ENCODE measurements at regions not wholly inside any gene's neighbourhood (a gene's known extent, or its start where the extent isn't known, plus 50 kb on each side); places are given as distances from the start of the nearest gene placed in this dataset.

DNA sequence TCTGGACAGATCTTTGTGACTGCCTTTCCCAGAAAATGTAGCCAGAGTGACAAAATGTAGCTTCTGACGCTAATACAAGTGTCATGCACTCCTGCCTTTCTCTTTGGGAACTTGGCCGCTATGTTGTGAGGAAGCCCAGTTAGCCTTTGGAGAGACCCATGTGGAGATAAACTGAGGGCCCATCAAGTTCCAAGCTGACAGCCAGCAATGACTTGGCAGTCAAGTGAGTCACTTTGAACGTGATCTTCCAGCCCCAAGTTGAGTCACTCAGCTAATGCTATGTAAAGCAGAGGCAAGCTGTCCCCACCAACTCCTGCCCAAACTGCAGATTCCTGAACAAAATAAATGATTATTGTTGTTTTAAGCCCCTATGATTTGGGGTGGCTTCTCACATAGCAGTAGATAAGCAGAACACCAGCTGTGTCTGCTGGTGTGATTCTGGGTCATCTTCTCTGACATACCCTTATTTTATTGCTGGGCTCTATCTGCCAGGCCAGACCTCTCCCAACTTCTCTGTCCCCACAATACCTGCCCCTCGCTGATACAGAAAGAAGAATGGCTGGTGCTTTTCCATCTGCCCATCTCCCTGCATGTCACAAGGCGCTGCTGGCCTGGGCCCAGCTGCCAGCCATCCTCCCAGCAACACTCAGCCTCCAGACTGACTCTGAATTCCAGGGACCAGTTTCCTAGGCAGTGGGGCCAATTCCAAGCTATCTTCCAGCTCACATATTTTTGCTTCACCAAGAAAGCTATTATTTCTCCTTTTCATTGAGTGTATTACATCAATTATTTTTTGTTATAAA lies 274.8 kb downstream of the LRFN2 start:
- no peak for DNase-seq (ENCODE audit: low read depth, low spot score)

- peak; percentile 6 for DNase-seq (ENCODE audit: low read depth, low spot score)
Measured at GRCh38 chr6:40308533-40309306, 278.4 kb downstream of the LRFN2 start.

DNA sequence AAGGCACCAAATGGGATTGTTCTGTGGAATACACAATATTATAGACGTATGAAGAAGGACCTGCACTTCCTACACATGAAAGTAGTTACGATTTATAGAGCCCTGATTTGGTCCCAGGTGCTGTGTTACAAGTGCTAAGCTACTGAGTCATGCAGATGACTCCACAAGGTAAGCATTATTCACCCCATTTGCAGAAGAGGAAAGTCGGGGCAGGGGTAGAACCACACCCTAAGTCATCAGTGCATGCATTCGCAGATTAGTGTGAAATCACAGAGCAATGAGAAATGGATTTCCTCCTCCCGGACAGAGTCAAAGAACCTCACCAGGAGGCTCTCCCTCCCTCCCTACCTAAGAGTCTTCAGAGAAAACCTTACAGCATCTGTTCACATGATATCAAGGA lies 279.5 kb downstream of the LRFN2 start:
- DNase-seq (ENCODE audit: low read depth, low spot score) = no peak

GRCh38 chr6:40302856-40303454 lies 284.2 kb downstream of the LRFN2 start:
- no peak for DNase-seq (ENCODE audit: low read depth, low spot score)

DNA sequence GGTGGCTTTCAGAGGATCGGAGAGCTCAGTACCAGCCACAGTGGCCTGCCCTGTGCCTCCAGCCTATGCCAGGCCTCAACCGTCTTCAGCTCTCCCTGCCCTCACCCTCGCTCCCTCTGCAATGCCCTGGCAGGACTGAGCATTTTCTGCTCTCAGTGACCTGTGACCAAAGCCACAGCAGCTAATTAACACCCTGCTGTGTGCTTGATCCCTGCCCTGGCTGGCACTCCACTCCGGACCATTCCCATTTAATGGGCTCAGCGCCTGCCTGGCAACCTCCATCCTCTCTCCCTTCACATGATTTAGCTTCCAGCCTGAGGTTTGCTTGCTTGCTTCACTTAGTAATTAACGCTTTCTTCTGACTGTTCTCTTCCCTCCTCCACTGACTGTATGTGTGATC lies 287.5 kb downstream of the LRFN2 start:
- no peak for DNase-seq (ENCODE audit: low read depth, low spot score)

DNA sequence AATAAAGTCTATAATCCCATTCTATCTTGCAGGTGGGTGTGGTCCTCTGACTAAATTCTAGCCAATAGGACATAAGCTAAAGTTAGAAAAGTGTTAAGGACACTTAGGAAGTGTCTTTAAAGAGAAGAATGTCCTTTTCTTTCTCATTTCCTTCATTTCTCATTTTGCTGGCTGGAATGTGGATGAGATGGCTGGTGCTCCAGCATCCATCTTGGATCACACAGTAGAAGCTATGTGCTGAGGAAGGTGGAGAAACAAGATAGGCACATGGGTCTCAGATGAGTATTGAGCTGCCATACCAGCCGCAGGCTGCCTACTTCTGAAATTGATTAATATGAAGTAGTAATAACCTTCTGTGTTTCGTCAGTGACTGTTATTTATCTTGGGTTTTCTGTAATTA lies 289.0 kb downstream of the LRFN2 start:
- DNase-seq (ENCODE audit: low read depth, low spot score) = no peak

DNA sequence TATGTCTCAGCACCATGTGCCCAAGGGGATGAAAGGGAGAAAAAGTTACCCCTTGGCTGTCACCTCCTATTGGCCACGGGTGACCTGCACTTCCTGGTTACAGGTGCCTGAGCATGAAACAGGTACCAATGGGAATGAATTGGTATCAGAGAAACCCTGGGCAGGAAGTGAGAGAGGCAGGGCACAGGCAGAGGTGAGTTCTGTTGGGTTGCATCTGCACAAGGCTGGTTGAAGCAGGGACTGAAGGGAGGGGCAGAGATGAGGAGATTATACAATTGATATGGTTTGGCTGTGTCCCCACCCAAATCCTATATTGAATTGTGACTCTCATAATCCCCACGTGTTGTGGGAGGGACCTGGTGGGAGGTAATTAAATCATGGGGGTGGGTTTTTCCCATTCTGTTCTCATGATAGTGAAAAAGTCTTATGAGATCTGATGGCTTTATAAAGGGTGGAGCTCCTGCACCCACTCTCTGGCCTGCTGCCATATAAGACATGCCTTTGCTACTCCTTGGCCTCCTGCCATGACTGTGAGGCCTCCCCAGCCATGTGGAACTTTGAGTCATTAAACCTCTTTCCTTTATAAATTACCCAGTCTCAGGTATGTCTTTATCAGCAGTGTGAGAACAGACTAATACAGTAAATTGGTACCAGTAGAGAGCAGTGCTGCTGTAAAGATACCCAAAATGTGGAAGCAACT lies 291.8 kb downstream of the LRFN2 start:
- no peak for DNase-seq (ENCODE audit: low read depth, low spot score)

GRCh38 chr6:40293460-40294185 lies 293.5 kb downstream of the LRFN2 start:
- DNase-seq (ENCODE audit: low read depth, low spot score) = no peak

DNA sequence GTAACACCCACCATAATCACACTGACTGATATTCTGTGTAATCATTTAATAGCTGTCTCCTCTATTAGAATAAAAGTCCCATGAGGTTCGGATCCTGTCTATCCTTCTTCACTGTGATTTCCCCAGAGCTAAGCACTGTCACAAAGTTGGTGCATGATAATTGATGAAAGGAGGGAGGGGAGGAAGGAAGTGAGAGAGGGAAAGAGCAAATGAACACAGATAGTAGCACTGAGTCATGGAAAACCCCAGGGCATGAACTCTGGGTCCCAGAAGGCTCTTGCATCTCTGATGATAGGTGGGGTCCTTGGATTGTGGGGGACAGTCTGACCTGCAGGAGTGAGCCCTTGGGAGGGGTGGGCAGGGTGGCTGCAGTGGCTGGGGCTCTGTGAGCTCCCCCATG lies 294.1 kb downstream of the LRFN2 start:
- no peak for DNase-seq (ENCODE audit: low read depth, low spot score)

DNA sequence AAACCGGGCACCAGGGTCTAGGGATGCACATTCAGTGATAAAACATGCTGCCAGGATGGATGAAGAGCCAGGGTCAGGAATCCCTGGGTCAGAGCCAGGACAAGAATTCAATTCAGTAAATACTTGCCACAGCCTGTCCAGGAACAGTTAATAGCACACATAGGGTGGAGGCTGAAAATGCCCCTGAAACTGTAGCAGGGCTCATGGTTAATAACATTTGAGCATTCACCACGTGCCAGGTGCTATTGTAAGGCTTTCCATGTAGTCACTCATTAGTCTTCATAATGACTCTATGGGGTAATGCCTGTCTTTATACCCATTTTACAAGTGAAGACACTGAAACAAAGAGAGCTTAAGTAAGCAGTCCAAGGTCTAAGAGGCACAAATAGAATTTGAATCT lies 296.3 kb downstream of the LRFN2 start:
- no peak for DNase-seq (ENCODE audit: low read depth, low spot score)

GRCh38 chr6:40288919-40289318 lies 298.2 kb downstream of the LRFN2 start:
- no peak for DNase-seq (ENCODE audit: low read depth, low spot score)

DNA sequence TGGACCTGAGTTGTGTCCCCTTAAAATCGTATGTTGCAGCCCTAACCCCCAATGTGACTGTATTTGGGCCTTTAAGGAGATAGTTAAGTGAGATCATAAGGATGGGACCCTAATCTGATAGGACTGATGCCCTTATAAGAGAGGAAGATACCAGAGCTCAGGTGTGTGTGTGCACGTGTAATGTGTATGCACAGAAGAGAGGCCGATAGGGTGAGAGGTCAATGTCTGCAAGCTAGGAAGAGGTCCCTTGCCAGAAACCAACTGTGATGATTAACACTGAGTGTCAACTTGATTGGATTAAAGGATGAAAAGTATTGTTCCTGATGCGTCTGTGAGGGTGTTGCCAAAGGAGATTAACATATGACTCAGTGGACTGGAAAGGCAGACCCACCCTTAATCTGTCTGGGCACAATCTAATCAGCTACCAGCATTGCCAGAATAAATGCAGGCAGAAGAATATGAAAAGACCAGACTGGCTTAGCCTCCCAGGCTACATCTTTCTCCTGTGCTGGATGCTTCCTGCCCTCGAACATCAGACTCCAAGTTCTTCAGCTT lies 299.8 kb downstream of the LRFN2 start:
- no peak for DNase-seq (ENCODE audit: low read depth, low spot score)

DNA sequence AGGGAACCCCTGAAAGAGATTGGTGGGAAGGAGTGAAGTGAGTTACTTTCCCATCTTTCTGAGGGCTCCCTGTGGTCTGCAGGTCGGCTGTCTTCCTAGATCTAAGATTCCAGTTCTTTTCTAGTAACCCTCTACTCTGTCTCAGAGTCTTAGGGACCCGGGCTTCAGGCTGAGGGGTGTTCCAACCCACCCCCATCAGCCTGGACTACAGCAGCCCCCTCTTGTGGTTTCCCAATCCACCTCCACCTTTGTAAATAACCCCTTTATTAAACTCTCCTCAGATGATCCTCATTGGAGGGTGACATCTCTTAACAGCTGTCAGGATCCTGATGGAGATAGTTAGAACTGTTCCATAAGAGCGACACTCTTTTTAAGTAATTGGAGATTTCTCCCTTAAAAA lies 300.4 kb downstream of the LRFN2 start:
- no peak for DNase-seq (ENCODE audit: low read depth, low spot score)

GRCh38 chr6:40285996-40286395 lies 301.2 kb downstream of the LRFN2 start:
- no peak for DNase-seq (ENCODE audit: low read depth, low spot score)

- no peak for DNase-seq (ENCODE audit: low read depth, low spot score)
Measured at GRCh38 chr6:40285535-40285934, 301.6 kb downstream of the LRFN2 start.

DNA sequence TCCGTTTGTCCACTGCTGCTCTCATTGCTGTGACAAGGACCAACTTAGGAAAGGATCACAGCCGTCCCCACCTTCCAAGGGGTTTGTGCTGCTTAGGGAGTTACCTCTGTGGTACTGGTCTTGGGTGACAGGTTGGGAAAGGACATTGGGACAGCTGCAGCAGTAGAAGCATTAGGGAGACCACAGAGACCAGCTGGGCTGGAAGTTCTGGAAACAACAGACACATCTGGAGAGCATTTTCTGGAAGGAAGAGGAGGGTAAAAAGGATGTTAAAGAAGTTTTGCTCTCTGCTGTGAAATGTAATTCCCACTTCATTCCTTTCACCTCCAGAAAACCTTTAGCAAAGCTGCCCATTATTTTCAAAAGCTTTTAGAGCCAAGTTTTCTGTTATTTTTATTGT lies 304.2 kb downstream of the LRFN2 start:
- DNase-seq (ENCODE audit: low read depth, low spot score) = no peak

DNA sequence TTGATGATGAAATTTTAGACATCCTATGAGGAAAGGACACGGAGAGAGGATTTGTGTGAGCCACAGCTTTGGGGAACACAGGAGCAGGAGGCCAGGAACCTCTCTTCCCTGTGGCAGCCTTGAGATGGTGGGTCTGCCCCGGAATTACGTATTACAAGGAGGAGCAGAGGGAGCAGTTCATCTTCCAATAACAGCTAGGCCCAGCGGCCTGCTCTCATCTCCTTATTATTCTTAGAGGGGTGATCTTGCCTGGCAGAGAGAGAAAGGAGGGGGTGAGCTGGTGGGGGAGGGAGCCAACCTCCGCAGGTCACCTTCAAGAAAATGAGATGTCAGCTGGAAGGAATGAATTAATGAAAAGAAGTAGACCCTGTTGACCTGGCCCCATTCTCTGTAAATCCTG lies 305.8 kb downstream of the LRFN2 start:
- DNase-seq (ENCODE audit: low read depth, low spot score) = no peak

DNA sequence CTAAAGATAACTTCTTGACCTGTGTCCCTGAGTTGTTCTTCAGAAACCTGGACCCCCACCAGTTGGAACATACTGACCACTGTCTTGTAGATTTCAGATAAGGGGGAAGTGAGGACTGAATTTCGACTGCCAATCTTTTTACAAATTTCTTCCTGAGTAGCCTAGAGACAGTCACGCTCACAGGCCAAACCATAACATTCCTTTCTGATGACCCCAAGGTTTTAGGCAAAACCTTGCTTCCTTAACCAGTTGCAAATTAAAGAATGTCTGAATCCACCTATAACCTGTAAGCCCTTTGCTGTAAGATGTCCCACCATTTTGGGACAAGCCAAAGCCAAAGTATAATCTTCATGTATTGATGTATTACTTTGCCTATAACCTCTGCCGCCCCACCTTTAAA lies 306.9 kb downstream of the LRFN2 start:
- no peak for DNase-seq (ENCODE audit: low read depth, low spot score)

DNA sequence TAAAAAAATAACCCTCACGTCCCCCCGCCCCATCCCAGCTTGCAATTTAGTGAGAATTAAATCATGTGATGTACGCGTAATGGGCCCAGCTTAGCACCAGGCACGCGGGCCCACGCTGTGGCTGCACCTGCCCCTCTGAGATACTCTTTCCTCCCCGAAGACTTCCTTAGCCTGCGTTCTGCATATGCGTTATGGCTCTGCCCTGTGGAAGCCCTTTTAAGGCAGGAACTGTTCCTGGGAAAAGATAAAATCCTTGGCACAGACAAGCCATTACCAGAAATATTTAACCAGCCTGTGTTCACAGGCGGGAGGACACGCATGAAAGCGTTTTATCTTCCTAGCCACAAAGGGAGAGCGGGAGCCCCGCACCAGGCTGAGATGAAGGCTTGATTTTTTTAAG lies 311.0 kb downstream of the LRFN2 start:
- no peak for DNase-seq (ENCODE audit: low read depth, low spot score)

GRCh38 chr6:40274058-40274457 lies 313.1 kb downstream of the LRFN2 start:
- no peak for DNase-seq (ENCODE audit: low read depth, low spot score)

- DNase-seq (ENCODE audit: low read depth, low spot score) = no peak
Measured at GRCh38 chr6:40268614-40269013, 318.6 kb downstream of the LRFN2 start.
